Hepatocyte (in vitro differentiated cells): ENCODE measurements at regions not wholly inside any gene's neighbourhood (a gene's known extent, or its start where the extent isn't known, plus 50 kb on each side); places are given as distances from the start of the nearest gene placed in this dataset.

Experiments
- DNase-seq: peaks from one replicate; pipeline ENCODE4 v3.0.0-alpha.2; 2016; ENCODE audit warnings: low spot score
- H2AFZ ChIP-seq: fragments of 200-600 bp; sonication (generic); 2 replicates; pipeline ENCODE4 v1.6.0; 2016; ENCODE audit warnings: antibody characterized with exemption, mild to moderate bottlenecking
- H3K27ac ChIP-seq: fragments of 200-600 bp; sonication (generic); 2 replicates; pipeline ENCODE4 v1.5.1; 2016; ENCODE audit warnings: mild to moderate bottlenecking
- H3K27me3 ChIP-seq: fragments of 200-600 bp; sonication (generic); 2 replicates; pipeline ENCODE4 v1.6.1; 2016
- H3K36me3 ChIP-seq: fragments of 200-600 bp; sonication (generic); replicated peaks from 2 replicates; pipeline ENCODE4 v1.5.1; 2016; ENCODE audit warnings: low read depth; ENCODE audit not compliant: insufficient read depth
- H3K4me1 ChIP-seq: fragments of 200-600 bp; sonication (generic); 2 replicates; pipeline ENCODE4 v1.5.1; 2016; ENCODE audit warnings: mild to moderate bottlenecking, moderate library complexity; ENCODE audit not compliant: insufficient read depth
- H3K4me2 ChIP-seq: fragments of 200-600 bp; sonication (generic); 2 replicates; pipeline ENCODE4 v1.6.0; 2016
- H3K4me3 ChIP-seq: fragments of 200-600 bp; sonication (generic); 2 replicates; pipeline ENCODE4 v1.5.1; 2016; ENCODE audit warnings: mild to moderate bottlenecking
- H3K79me2 ChIP-seq: fragments of 200-600 bp; sonication (generic); 2 replicates; pipeline ENCODE4 v1.6.0; 2017; ENCODE audit warnings: mild to moderate bottlenecking
- H3K9me2 ChIP-seq: fragments of 200-600 bp; sonication (generic); replicated peaks from 2 replicates; pipeline ENCODE4 v1.6.0; 2017; ENCODE audit warnings: mild to moderate bottlenecking; ENCODE audit not compliant: insufficient read depth
- H3K9me3 ChIP-seq: fragments of 200-600 bp; sonication (generic); 2 replicates; pipeline ENCODE4 v1.5.1; 2016; ENCODE audit warnings: low read depth, mild to moderate bottlenecking
- H4K20me1 ChIP-seq: fragments of 200-600 bp; sonication (generic); 2 replicates; pipeline ENCODE4 v1.6.0; 2016; ENCODE audit warnings: mild to moderate bottlenecking; ENCODE audit not compliant: insufficient read depth, poor library complexity, severe bottlenecking
- CTCF ChIP-seq: fragments of 200-600 bp; sonication (generic); IDR thresholded peaks from 2 replicates; pipeline ENCODE4 v1.5.1; 2016; ENCODE audit warnings: antibody characterized with exemption, mild to moderate bottlenecking; ENCODE audit not compliant: poor library complexity
- EZH2 ChIP-seq: fragments of 200-600 bp; sonication (generic); IDR thresholded peaks from 2 replicates; pipeline ENCODE4 v1.6.1; 2016; ENCODE audit warnings: antibody characterized with exemption, mild to moderate bottlenecking, borderline replicate concordance
- EZH2phosphoT487 ChIP-seq: fragments of 200-600 bp; sonication (generic); IDR thresholded peaks from one replicate; pipeline ENCODE4 v1.6.1; 2018; ENCODE audit warnings: antibody characterized with exemption, mild to moderate bottlenecking, low read depth, moderate library complexity; ENCODE audit not compliant: unreplicated experiment, severe bottlenecking
- WGBS: methylation state at CpG from one replicate; pipeline ENCODE4 v1.1.6; 2016; ENCODE audit warnings: low lambda C conversion rate; ENCODE audit errors: missing lambda C conversion rate; 5-methylcytosine and 5-hydroxymethylcytosine counted together

- no peak overlapping the region for H3K27ac ChIP-seq
- WGBS, result 76% methylated on average over 1 of the region's 1 CpG
- TF ChIP-seq EZH2, result no peak
- TF ChIP-seq EZH2phosphoT487, result no peak
- TF ChIP-seq CTCF, result no peak
Measured at GRCh38 chr5:116959843-116960242, 385.2 kb upstream of the SEMA6A start.

GRCh38 chr5:116953251-116953930 is 378.8 kb upstream of the SEMA6A start:
- no peaks in the 10 kb centered on the region for H3K36me3 ChIP-seq
- H3K4me3 ChIP-seq, result no peak overlapping the region
- H4K20me1 ChIP-seq, result no peaks in the 10 kb centered on the region
- no peaks in the 10 kb centered on the region for H3K27me3 ChIP-seq
- H2AFZ ChIP-seq, result no peak overlapping the region
- WGBS, result 72% methylated on average over 3 of the region's 3 CpGs
- no peaks in the 10 kb centered on the region for H3K4me1 ChIP-seq
- H3K79me2 ChIP-seq, result no peaks in the 10 kb centered on the region
- H3K4me2 ChIP-seq, result no peak overlapping the region
- no peaks in the 10 kb centered on the region for H3K9me3 ChIP-seq
- no peak overlapping the region for H3K27ac ChIP-seq
- TF ChIP-seq EZH2phosphoT487 (no peak), CTCF (no peak), EZH2 (no peak)
- H3K9me2 ChIP-seq, result no peaks in the 10 kb centered on the region
- DNase-seq, result no peak

More at GRCh38 chr5:116959843-116960242, 385.2 kb upstream of the SEMA6A start:
- Histone ChIP-seq H2AFZ (no peak overlapping the region), H3K4me2 (no peak overlapping the region), H3K4me3 (no peak overlapping the region), H3K27me3 (no peaks in the 10 kb centered on the region), H4K20me1 (no peaks in the 10 kb centered on the region), H3K9me2 (no peaks in the 10 kb centered on the region), H3K4me1 (no peaks in the 10 kb centered on the region), H3K79me2 (no peaks in the 10 kb centered on the region), H3K36me3 (no peaks in the 10 kb centered on the region), H3K9me3 (no peaks in the 10 kb centered on the region)
- no peak for DNase-seq

- no peak overlapping the region for H2AFZ ChIP-seq
- H3K4me3 ChIP-seq, result no peak overlapping the region
- no peaks in the 10 kb centered on the region for H4K20me1 ChIP-seq
- H3K79me2 ChIP-seq, result no peaks in the 10 kb centered on the region
- no peak for TF ChIP-seq EZH2
- no peak for TF ChIP-seq EZH2phosphoT487
- no peak for TF ChIP-seq CTCF
- no peak overlapping the region for H3K4me2 ChIP-seq
- H3K9me2 ChIP-seq, result no peaks in the 10 kb centered on the region
- 100% methylated on average over 1 of the region's 1 CpG for WGBS
- no peak overlapping the region for H3K27ac ChIP-seq
- H3K27me3 ChIP-seq, result no peaks in the 10 kb centered on the region
- no peaks in the 10 kb centered on the region for H3K36me3 ChIP-seq
- no peaks in the 10 kb centered on the region for H3K9me3 ChIP-seq
- H3K4me1 ChIP-seq, result no peaks in the 10 kb centered on the region
- no peak for DNase-seq
Measured at GRCh38 chr5:116951219-116951618, 376.6 kb upstream of the SEMA6A start.
